ENCODE measurements at regions not wholly inside any gene's neighbourhood (a gene's known extent, or its start where the extent isn't known, plus 50 kb on each side); places are given as distances from the start of the nearest gene placed in this dataset.

- Histone ChIP-seq H3K27me3 (ENCODE audit: control insufficient read depth in 2 of 2, insufficient read depth in 2 of 2, low read length in 2 of 2) (peaks cover 10 to 12% of the 10 kb centered on the region in 2 experiments; a peak in 4 of 5 replicates), H2AFZ (ENCODE audit: low read depth, low read length) (no peak overlapping the region), H3K9me1 (ENCODE audit: control insufficient read depth, insufficient read depth, low read length) (no peaks in the 10 kb centered on the region), H3K27ac (ENCODE audit: extremely low read depth, low read depth, low read length) (no peak overlapping the region), H3K9ac (ENCODE audit: insufficient read depth in 1 of 2, low read depth in 2 of 2, low read length in 2 of 2) (no peak overlapping the region), H3K4me1 (replicated peaks in 1 of 2; ENCODE audit: control insufficient read depth in 2 of 2, insufficient read depth in 2 of 2, low read length in 2 of 2) (no peaks in the 10 kb centered on the region), H3K4me2 (ENCODE audit: insufficient read depth, low read length) (no peak overlapping the region), H3K4me3 (no peak overlapping the region), H4K20me1 (replicated peaks; ENCODE audit: control insufficient read depth, insufficient read depth, low read length) (no peaks in the 10 kb centered on the region), H3K9me3 (replicated peaks; ENCODE audit: control insufficient read depth, insufficient read depth, low read depth, low read length) (no peaks in the 10 kb centered on the region), H3K36me3 (ENCODE audit: control insufficient read depth, insufficient read depth, low read length) (no peaks in the 10 kb centered on the region), H3K79me2 (ENCODE audit: control insufficient read depth, insufficient read depth, low read length) (no peaks in the 10 kb centered on the region)
- intact Hi-C loops (cut with micrococcal nuclease) (no loop called here), in situ Hi-C loops (cut with MboI) (loop anchor here (25.0 kb wide), 1 partner anchor 664 kb away; no protein-coding TSS in a partner anchor)
- TF ChIP-seq TAF15 (IDR thresholded peaks at IDR 0.05; ENCODE audit: low read depth, low read length): no peak
- TF ChIP-seq MEF2D (tag; conservative IDR thresholded peaks at IDR 0.05; ENCODE audit: low read depth): no peak
- TF ChIP-seq KAT8 (IDR thresholded peaks at IDR 0.05; ENCODE audit: low read depth): no peak
- TF ChIP-seq RBM34 (IDR thresholded peaks at IDR 0.05; ENCODE audit: borderline replicate concordance, insufficient read depth, low read length): no peak
- no peak for TF ChIP-seq ZBED1 (IDR thresholded peaks at IDR 0.05)
- no peak for TF ChIP-seq MLLT1 (IDR thresholded peaks at IDR 0.05)
- TF ChIP-seq, protein P1, sequence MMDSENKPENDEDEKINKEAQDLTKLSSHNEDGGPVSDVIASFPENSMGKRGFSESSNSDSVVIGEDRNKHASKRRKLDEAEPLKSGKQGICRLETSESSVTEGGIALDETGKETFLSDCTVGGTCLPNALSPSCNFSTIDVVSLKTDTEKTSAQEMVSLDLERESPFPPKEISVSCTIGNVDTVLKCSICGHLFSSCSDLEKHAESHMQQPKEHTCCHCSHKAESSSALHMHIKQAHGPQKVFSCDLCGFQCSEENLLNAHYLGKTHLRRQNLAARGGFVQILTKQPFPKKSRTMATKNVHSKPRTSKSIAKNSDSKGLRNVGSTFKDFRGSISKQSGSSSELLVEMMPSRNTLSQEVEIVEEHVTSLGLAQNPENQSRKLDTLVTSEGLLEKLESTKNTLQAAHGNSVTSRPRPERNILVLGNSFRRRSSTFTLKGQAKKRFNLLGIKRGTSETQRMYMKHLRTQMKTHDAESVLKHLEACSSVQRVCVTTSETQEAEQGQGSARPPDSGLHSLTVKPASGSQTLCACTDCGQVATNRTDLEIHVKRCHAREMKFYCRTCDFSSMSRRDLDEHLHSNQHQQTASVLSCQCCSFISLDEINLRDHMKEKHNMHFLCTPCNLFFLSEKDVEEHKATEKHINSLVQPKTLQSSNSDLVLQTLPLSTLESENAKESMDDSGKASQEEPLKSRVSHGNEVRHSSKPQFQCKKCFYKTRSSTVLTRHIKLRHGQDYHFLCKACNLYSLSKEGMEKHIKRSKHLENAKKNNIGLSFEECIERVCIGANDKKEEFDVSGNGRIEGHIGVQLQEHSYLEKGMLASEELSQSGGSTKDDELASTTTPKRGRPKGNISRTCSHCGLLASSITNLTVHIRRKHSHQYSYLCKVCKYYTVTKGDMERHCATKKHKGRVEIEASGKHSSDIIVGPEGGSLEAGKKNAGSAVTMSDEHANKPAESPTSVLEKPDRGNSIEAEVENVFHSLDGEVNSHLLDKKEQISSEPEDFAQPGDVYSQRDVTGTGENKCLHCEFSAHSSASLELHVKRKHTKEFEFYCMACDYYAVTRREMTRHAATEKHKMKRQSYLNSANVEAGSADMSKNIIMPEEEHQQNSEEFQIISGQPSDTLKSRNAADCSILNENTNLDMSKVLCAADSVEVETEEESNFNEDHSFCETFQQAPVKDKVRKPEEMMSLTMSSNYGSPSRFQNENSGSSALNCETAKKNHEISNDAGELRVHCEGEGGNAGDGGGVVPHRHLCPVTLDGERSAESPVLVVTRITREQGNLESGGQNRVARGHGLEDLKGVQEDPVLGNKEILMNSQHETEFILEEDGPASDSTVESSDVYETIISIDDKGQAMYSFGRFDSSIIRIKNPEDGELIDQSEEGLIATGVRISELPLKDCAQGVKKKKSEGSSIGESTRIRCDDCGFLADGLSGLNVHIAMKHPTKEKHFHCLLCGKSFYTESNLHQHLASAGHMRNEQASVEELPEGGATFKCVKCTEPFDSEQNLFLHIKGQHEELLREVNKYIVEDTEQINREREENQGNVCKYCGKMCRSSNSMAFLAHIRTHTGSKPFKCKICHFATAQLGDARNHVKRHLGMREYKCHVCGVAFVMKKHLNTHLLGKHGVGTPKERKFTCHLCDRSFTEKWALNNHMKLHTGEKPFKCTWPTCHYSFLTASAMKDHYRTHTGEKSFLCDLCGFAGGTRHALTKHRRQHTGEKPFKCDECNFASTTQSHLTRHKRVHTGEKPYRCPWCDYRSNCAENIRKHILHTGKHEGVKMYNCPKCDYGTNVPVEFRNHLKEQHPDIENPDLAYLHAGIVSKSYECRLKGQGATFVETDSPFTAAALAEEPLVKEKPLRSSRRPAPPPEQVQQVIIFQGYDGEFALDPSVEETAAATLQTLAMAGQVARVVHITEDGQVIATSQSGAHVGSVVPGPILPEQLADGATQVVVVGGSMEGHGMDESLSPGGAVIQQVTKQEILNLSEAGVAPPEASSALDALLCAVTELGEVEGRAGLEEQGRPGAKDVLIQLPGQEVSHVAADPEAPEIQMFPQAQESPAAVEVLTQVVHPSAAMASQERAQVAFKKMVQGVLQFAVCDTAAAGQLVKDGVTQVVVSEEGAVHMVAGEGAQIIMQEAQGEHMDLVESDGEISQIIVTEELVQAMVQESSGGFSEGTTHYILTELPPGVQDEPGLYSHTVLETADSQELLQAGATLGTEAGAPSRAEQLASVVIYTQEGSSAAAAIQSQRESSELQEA (IDR thresholded peaks at IDR 0.05; ENCODE audit: low read depth): no peak
- ATAC-seq (no peak), DNase-seq (ENCODE audit: extremely low read depth in 1 of 4, low spot score in 3 of 4) (no peak), FAIRE-seq (no peak)
- no TSS peak for BruUV-seq (replicated peaks)
- WGBS (ENCODE audit: insufficient coverage, low coverage, missing lambda C conversion rate): 0% methylated on average over 1 of the region's 1 CpG
- ChIA-PET POLR2A (interaction anchor here (0.6 to 0.9 kb wide), 2 partner anchors 8 to 1327 kb away, joined by 3 to 5 read pairs; no protein-coding TSS in a partner anchor), CTCF (ENCODE audit: low intra/inter-chr PET ratio) (no interaction called here)
Observed at GRCh38 chr5:68950930-68951329, 142.9 kb upstream of the SLC30A5 start.

Data from K562 (cell line).